ENCODE measurements at regions not wholly inside any gene's neighbourhood (a gene's known extent, or its start where the extent isn't known, plus 50 kb on each side); places are given as distances from the start of the nearest gene placed in this dataset.

- no peak for ATAC-seq
- CTCF ChIA-PET = no interaction called here
- no peak for TF ChIP-seq REST (IDR thresholded peaks at IDR 0.05; ENCODE audit: insufficient read depth in 1 of 2, low read depth in 2 of 2, low read length in 1 of 2)
- TF ChIP-seq, protein P1, sequence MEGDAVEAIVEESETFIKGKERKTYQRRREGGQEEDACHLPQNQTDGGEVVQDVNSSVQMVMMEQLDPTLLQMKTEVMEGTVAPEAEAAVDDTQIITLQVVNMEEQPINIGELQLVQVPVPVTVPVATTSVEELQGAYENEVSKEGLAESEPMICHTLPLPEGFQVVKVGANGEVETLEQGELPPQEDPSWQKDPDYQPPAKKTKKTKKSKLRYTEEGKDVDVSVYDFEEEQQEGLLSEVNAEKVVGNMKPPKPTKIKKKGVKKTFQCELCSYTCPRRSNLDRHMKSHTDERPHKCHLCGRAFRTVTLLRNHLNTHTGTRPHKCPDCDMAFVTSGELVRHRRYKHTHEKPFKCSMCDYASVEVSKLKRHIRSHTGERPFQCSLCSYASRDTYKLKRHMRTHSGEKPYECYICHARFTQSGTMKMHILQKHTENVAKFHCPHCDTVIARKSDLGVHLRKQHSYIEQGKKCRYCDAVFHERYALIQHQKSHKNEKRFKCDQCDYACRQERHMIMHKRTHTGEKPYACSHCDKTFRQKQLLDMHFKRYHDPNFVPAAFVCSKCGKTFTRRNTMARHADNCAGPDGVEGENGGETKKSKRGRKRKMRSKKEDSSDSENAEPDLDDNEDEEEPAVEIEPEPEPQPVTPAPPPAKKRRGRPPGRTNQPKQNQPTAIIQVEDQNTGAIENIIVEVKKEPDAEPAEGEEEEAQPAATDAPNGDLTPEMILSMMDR (IDR thresholded peaks at IDR 0.05) = no peak
- no peak for TF ChIP-seq POLR2AphosphoS5 (IDR thresholded peaks at IDR 0.05; ENCODE audit: low read depth, low read length)
- Histone ChIP-seq H3K4me1 (ENCODE audit: control insufficient read depth, insufficient read depth, low read length) (no peaks in the 10 kb centered on the region), H3K27me3 (ENCODE audit: control insufficient read depth, insufficient read depth, low read length) (peaks cover 7% of the 10 kb centered on the region; the same call in 1 of the 2 replicates), H3K36me3 (ENCODE audit: control insufficient read depth, insufficient read depth, low read length) (no peaks in the 10 kb centered on the region), H3K27ac (ENCODE audit: low read length) (no peak overlapping the region), H3K4me3 (ENCODE audit: low read depth in 2 of 2, low read length in 2 of 2) (no peak overlapping the region), H3K9me3 (ENCODE audit: control insufficient read depth, insufficient read depth, low read depth, low read length) (no peaks in the 10 kb centered on the region)
- in situ Hi-C loops (cut with HindIII; ENCODE audit: low pct_unique_long_range_greater_than_20kb, low sequenced_read_pairs) (no loop called here), intact Hi-C loops (cut with micrococcal nuclease; ENCODE audit: unreplicated experiment) (no loop called here)
- no TSS peak for BruUV-seq (replicated peaks)
- POLR2A ChIA-PET = no interaction called here
- no peak for DNase-seq (ENCODE audit: low read depth, low spot score)
Measured at GRCh38 chr10:44176311-44176710, 208.6 kb downstream of the CXCL12 start.

DNA sequence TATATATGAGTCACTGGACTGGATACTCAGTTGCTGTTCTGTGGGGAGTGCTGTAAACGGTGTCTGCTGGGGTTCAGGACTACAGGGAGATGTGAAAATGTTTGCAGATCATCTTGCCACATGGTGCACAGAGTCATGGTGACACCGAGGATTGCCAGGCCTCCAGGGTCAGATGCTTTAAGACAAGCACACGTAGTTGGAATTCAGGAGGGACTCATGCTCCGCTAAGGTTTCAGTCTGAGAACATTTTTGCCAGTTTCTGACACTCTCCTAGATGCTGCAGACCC is 211.3 kb downstream of the CXCL12 start:
- POLR2A ChIA-PET = no interaction called here

More for the DNA sequence above, 211.3 kb downstream of the CXCL12 start:
- H3K27ac ChIP-seq (ENCODE audit: low read length) = no peak overlapping the region
- DNase-seq (ENCODE audit: low read depth, low spot score) (no peak), ATAC-seq (no peak)
- H3K4me1 ChIP-seq (ENCODE audit: control insufficient read depth, insufficient read depth, low read length) = no peaks in the 10 kb centered on the region
- H3K9me3 ChIP-seq (ENCODE audit: control insufficient read depth, insufficient read depth, low read depth, low read length) = no peaks in the 10 kb centered on the region
- CTCF ChIA-PET = no interaction called here
- TF ChIP-seq TCF7L2 (IDR thresholded peaks at IDR 0.05; ENCODE audit: low read depth, low read length) (no peak), POLR2AphosphoS5 (IDR thresholded peaks at IDR 0.05; ENCODE audit: low read depth, low read length) (no peak), SIN3A (IDR thresholded peaks at IDR 0.05; ENCODE audit: borderline replicate concordance, insufficient read depth, low read depth, low read length) (no peak), REST (IDR thresholded peaks at IDR 0.05; ENCODE audit: insufficient read depth in 1 of 2, low read depth in 2 of 2, low read length in 1 of 2) (no peak)
- TF ChIP-seq, protein P1 (IDR thresholded peaks at IDR 0.05) = no peak
- H3K36me3 ChIP-seq (ENCODE audit: control insufficient read depth, insufficient read depth, low read length) = no peaks in the 10 kb centered on the region
- in situ Hi-C loops (cut with HindIII; ENCODE audit: low pct_unique_long_range_greater_than_20kb, low sequenced_read_pairs) = no loop called here
- BruUV-seq (replicated peaks) = no TSS peak
- H3K4me3 ChIP-seq (ENCODE audit: low read depth in 2 of 2, low read length in 2 of 2) = no peak overlapping the region
- H3K27me3 ChIP-seq (ENCODE audit: control insufficient read depth, insufficient read depth, low read length) = no peaks in the 10 kb centered on the region
- intact Hi-C loops (cut with micrococcal nuclease; ENCODE audit: unreplicated experiment) = no loop called here
